ENCODE measurements at regions not wholly inside any gene's neighbourhood (a gene's known extent, or its start where the extent isn't known, plus 50 kb on each side); places are given as distances from the start of the nearest gene placed in this dataset.

DNA sequence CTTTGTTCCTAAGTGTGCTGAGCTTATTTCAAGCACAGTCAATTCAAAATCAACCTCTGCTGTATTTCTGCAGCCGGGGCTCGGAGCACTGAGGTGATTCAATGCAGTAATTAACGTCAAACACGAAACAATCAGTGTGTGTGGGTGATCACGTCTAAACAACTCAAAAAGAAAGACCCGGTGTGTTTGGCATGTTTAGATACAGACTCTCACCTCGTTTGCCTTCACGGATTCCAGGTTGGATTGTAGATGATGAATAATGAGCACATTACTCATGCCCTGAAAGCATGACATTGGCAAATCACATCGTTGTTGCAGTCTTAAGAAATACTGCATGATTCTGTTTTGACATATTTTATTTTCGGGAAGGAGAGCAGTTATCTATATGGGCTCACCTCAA is 231.0 kb downstream of the QKI start:
- no TSS peak for BruUV-seq (replicated peaks)
- intact Hi-C loops (cut with micrococcal nuclease; ENCODE audit: unreplicated experiment): no loop called here
- Histone ChIP-seq H3K36me3 (ENCODE audit: control insufficient read depth, insufficient read depth, low read length) (no peaks in the 10 kb centered on the region), H3K4me3 (ENCODE audit: low read depth, low read length) (no peak overlapping the region), H3K27me3 (replicated peaks; ENCODE audit: control insufficient read depth, insufficient read depth, low read length) (no peaks in the 10 kb centered on the region; the same call in 1 of the 2 replicates), H3K9me3 (no peaks in the 10 kb centered on the region), H3K4me1 (no peaks in the 10 kb centered on the region)
- no peak for DNase-seq
- TF ChIP-seq, protein P1, sequence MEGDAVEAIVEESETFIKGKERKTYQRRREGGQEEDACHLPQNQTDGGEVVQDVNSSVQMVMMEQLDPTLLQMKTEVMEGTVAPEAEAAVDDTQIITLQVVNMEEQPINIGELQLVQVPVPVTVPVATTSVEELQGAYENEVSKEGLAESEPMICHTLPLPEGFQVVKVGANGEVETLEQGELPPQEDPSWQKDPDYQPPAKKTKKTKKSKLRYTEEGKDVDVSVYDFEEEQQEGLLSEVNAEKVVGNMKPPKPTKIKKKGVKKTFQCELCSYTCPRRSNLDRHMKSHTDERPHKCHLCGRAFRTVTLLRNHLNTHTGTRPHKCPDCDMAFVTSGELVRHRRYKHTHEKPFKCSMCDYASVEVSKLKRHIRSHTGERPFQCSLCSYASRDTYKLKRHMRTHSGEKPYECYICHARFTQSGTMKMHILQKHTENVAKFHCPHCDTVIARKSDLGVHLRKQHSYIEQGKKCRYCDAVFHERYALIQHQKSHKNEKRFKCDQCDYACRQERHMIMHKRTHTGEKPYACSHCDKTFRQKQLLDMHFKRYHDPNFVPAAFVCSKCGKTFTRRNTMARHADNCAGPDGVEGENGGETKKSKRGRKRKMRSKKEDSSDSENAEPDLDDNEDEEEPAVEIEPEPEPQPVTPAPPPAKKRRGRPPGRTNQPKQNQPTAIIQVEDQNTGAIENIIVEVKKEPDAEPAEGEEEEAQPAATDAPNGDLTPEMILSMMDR (IDR thresholded peaks at IDR 0.05; ENCODE audit: insufficient read depth in 1 of 2, low read depth in 1 of 2, low read length in 1 of 2, severe bottlenecking in 1 of 2, unreplicated experiment in 1 of 2): no peak
- H3K9me3 Mint-ChIP-seq (ENCODE audit: unreplicated experiment): no peaks in the 10 kb centered on the region
- H3K4me1 Mint-ChIP-seq (ENCODE audit: low read depth, unreplicated experiment): no peaks in the 10 kb centered on the region
- ChIA-PET POLR2A (no interaction called here), CTCF (no interaction called here)
- peaks cover 2% of the 10 kb centered on the region for H3K27me3 Mint-ChIP-seq (ENCODE audit: insufficient read depth, unreplicated experiment)
- H3K36me3 Mint-ChIP-seq (ENCODE audit: insufficient read depth, unreplicated experiment): no peaks in the 10 kb centered on the region
- no peak overlapping the region for H3K4me3 Mint-ChIP-seq (ENCODE audit: unreplicated experiment)
- H3K27ac Mint-ChIP-seq (ENCODE audit: unreplicated experiment): no peak overlapping the region

DNA sequence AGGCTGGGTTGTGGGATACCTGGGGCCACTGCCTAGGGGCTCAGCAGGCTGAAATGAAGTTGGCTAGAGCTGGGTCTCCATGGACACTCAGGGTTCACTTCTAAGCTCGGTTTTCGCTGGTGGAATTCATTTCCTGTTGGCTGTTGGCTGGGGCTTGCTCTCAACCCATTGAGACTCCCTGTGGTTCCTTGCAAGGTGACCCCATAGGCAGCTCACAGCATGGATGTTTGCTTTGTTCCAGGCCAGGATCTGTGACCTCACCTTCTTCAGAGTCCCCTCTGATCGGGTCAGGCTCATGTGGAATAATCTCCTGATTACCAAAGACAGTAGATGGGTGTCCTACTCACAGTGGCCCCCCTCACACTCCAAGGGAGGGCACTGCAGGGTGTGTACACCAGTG is 229.3 kb downstream of the QKI start:
- POLR2A ChIA-PET: no interaction called here
- no peaks in the 10 kb centered on the region; the same call in 1 of the 2 replicates for H3K27me3 ChIP-seq (replicated peaks; ENCODE audit: control insufficient read depth, insufficient read depth, low read length)
- Mint-ChIP-seq H3K36me3 (ENCODE audit: insufficient read depth, unreplicated experiment) (no peaks in the 10 kb centered on the region), H3K4me3 (ENCODE audit: unreplicated experiment) (no peak overlapping the region), H3K27ac (ENCODE audit: unreplicated experiment) (no peak overlapping the region), H3K4me1 (ENCODE audit: low read depth, unreplicated experiment) (no peaks in the 10 kb centered on the region), H3K27me3 (ENCODE audit: insufficient read depth, unreplicated experiment) (peaks cover 2% of the 10 kb centered on the region), H3K9me3 (ENCODE audit: unreplicated experiment) (no peaks in the 10 kb centered on the region)
- H3K4me3 ChIP-seq (ENCODE audit: low read depth, low read length): no peak overlapping the region
- CTCF ChIA-PET: no interaction called here
- no peaks in the 10 kb centered on the region for H3K36me3 ChIP-seq (ENCODE audit: control insufficient read depth, insufficient read depth, low read length)
- DNase-seq: no peak
- TF ChIP-seq, protein P1 (IDR thresholded peaks at IDR 0.05; ENCODE audit: insufficient read depth in 1 of 2, low read depth in 1 of 2, low read length in 1 of 2, severe bottlenecking in 1 of 2, unreplicated experiment in 1 of 2): no peak
- intact Hi-C loops (cut with micrococcal nuclease; ENCODE audit: unreplicated experiment): no loop called here
- no TSS peak for BruUV-seq (replicated peaks)
- H3K4me1 ChIP-seq: no peaks in the 10 kb centered on the region
- H3K9me3 ChIP-seq: no peaks in the 10 kb centered on the region

DNA sequence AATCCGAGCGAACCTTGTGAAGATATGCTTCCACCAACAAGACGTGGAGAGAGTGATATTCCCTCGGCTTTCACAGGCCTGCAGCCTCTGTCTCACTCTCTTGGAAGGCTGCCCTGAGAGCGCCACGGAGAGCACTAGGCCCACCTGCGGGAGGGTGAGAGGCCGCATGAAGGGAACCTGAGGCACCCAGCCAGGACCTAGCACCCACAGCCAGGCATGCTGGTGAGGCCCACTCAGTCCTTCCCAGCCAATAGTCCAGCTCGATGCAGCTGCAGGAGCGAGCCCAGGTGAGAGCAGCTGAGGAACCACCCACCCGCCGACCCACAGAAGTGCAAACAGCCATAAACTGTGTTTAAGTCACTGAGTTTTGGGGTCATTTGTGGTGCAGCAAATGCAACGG is 227.2 kb downstream of the QKI start:
- Mint-ChIP-seq H3K4me1 (ENCODE audit: low read depth, unreplicated experiment) (no peaks in the 10 kb centered on the region), H3K4me3 (ENCODE audit: unreplicated experiment) (no peak overlapping the region), H3K36me3 (ENCODE audit: insufficient read depth, unreplicated experiment) (no peaks in the 10 kb centered on the region), H3K27me3 (ENCODE audit: insufficient read depth, unreplicated experiment) (peaks cover 2% of the 10 kb centered on the region), H3K27ac (ENCODE audit: unreplicated experiment) (no peak overlapping the region), H3K9me3 (ENCODE audit: unreplicated experiment) (no peaks in the 10 kb centered on the region)
- BruUV-seq (replicated peaks): no TSS peak
- Histone ChIP-seq H3K36me3 (ENCODE audit: control insufficient read depth, insufficient read depth, low read length) (no peaks in the 10 kb centered on the region), H3K9me3 (no peaks in the 10 kb centered on the region), H3K27me3 (replicated peaks; ENCODE audit: control insufficient read depth, insufficient read depth, low read length) (no peaks in the 10 kb centered on the region; the same call in 1 of the 2 replicates), H3K4me3 (ENCODE audit: low read depth, low read length) (no peak overlapping the region), H3K4me1 (no peaks in the 10 kb centered on the region)
- TF ChIP-seq, protein P1 (IDR thresholded peaks at IDR 0.05; ENCODE audit: insufficient read depth in 1 of 2, low read depth in 1 of 2, low read length in 1 of 2, severe bottlenecking in 1 of 2, unreplicated experiment in 1 of 2): no peak
- intact Hi-C loops (cut with micrococcal nuclease; ENCODE audit: unreplicated experiment): no loop called here
- DNase-seq: no peak
- ChIA-PET POLR2A (no interaction called here), CTCF (no interaction called here)

Data from Caco-2 (cell line).